ENCODE measurements at regions not wholly inside any gene's neighbourhood (a gene's known extent, or its start where the extent isn't known, plus 50 kb on each side); places are given as distances from the start of the nearest gene placed in this dataset.
"Not testable (repeated sequence)": the region's sequence is repeated elsewhere in the genome, so short reads cannot be mapped to it uniquely, and the experiment has no call there.

DNA sequence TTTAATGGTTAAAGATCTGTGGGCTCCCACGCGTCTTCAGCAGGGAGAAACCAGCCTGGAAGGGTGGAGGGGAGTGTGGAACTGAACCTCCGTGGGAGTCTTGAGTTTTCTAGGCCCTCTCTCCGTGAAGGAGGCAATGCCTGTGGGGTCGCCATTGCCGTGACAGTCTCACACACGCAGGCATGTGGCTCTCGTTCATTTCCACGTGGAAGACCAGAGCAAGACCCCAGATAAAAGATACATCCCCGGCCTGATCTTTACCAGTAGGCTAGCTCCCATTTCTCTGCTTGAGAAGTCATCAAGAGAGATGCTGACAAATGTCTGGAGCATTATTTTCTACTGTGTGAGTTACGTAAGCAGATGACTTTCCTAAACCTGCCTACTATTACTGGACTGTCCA, 491.7 kb upstream of the LMO3 start:
- no peak for DNase-seq (ENCODE audit: low spot score)

DNA sequence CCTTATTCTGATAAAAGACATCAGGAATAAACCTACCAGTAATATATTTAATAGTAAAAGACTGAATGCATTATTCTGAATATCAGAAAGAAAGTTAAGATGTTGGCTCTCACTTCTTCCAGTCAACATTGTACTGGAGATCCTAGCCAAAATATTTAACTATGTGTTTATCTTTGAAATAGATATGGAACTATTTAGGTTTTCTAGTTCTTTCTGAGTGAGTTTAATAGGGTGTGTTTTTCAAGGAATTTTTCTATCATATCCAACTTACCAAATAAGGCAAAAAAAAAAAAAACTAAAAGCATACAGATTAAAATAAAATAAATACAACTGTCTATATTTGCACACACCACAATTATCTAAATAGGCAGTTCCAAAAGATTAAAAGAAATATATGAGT, 478.9 kb upstream of the LMO3 start:
- no peak for DNase-seq (ENCODE audit: low spot score)

DNA sequence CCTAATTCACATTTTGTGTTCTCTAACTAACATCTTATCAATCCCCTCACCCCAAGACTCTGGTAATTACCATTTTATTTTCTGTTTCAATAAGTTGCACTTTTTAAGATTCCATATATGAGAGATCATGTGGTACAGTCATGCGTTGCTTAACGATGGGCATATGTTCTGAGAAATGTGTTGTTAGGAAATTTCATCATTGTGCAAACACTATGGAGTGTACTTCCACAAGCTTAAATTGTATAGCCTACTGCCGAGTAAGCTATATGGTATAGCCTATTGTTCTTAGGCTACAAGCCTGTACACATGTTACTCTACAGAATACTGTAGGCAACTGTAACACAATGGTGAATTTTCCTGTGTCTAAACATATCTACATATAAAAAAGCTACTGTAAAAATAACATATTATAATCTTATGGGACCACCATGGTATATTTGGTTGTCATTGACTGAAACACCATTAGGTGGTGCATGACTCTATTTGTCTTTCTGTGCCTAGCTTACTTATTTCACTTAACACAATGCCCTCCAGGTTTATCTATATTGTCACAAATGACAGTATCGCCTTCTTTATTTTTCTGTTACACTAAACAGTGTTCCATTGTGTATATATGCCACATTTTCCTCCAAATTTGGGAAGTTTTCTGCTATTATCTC, 473.4 kb upstream of the LMO3 start:
- DNase-seq (ENCODE audit: low spot score), result no peak

DNA sequence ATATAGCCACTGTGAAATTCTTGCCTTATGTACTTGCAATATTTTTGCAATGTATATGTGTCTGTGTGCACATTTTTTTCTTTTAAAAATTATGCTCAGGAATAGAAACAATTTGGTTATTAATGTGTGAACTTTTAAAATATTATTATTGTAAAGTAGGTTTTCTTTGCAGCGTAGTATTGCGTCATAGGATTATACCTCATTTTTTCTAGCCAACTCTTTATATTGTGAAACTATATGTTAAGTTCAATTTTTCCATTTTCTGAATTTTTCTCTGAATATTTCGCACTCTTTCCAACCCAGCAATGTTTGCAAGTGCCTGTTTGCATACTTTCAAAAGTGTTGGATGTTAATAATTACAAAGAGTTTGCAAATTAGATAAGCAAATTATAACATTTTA, 471.6 kb upstream of the LMO3 start:
- DNase-seq (ENCODE audit: low spot score), result no peak

DNA sequence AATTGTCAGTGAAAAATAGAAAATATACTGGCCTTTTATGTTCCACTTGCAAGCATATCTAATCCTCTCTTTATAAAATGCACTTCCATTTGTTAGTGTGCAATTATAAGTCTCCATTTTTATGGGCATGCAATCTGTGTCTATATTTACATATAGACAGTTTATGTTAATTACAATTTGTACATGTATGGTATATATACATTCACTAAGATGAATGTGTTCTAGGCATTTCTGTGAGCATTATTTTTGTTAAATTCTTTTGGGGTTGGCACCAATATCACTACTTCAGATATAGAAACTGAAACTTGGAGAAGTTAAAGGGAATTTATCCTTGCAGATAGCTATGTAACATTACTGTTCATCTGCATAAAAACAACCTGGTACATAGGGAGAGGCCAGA, 470.8 kb upstream of the LMO3 start:
- no peak for DNase-seq (ENCODE audit: low spot score)

DNA sequence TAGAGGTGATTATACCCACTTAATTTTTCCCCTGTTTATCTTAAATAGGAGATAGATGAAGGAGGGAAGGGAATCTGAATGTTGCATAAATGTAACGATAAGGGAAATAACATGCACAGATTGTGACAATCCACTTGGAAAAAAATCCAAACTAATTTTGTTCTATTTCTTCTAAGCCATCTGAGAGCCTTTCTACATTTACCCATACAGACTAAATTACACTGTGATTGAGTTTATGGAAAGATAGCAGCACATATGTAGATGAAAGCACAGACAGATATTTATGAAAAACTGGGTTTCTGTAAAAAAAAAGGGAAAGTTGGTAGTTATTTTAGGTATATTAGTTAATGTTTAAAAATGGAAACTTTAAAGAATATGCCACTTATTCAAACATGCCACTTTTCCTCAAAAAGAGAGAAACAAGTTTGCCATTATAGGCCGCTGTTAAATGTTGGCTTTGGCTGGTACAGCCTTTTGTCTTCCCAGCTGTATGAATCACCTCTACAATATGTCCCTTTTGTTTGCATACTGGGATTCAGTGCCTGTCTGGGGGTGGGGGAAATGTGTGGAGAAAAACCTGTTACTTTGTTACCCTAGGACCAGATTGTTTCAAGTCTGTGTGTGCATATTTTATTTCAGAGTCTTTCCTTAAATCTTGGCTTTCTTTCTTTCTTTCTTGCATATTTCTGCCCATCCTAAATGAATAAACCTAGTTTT, 470.2 kb upstream of the LMO3 start:
- peak; percentile 4 for DNase-seq (ENCODE audit: low spot score)

DNA sequence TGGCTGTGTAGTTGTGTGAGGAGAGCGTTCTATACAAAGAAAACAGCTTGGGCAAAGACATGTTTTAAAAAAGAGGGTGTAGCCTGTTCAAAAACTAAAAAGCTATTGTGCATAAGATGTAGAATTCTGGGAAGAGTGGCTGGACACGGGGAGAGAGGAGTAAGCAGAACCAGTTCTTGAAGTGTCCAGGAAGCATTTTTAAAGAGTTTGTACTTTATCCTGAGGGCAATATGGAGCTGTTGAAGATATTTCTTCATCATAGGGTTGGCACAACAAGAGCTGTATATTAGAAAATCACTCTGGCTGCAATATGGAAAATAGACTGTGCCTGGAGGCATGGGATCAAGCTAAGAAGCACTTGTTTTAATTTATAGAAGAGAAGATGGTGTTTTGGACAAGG, 458.9 kb upstream of the LMO3 start:
- no peak for DNase-seq (ENCODE audit: low spot score)

DNA sequence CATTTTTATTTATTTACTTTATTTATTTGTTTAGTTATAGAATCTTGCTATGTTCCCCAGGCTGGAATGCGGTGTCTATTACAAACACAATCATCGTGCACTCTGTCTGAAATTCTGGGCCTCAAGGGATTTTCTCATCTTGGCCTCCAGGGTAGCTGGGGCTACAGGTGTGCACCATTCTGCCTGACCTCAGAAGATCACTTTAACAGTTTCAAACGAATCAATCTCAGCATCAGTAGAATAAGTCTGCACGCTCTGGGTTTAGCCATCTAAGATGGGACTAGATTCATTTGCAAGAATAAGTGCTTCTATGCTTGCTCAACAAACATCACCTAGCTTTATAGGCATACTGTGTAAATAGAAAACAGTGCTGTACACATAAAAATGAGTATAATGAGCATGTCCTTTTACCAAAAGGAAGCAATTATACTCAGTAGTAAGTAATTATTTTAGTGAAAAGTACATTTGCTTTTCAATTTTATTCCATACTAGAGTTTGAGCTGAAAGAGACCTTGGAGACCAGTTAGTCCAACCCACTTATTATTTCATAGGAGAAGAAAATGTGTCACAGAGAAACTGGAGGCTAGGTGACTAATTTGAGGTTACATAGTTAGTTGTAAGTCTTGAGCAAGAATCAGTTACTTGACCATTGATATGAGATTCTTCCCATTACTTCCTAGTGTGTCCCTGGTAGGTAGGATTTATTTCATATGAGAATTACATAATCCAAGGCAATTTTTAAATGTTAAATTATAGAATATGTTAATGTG, 456.5 kb upstream of the LMO3 start:
- peak; percentile 57 for DNase-seq (ENCODE audit: low spot score)

DNA sequence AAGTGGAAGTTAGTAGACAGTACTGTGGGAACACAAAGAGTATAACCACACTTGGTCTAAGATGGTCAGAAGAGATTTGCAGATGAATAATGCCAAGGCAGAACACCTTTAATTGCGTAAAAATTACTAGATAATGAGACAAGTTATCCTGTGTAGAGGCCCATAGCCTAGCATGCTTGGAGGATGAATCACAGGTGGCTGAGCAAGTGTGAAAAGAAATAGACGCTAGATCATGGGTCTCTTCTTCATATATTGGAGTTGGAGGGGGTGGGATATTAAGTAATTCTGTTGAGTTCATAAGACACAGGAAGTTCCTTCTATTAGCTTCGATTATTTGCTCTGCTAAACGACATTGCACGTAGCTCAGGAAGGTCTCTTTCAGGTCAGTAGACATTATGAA, 454.3 kb upstream of the LMO3 start:
- peak; percentile 48 for DNase-seq (ENCODE audit: low spot score)

DNA sequence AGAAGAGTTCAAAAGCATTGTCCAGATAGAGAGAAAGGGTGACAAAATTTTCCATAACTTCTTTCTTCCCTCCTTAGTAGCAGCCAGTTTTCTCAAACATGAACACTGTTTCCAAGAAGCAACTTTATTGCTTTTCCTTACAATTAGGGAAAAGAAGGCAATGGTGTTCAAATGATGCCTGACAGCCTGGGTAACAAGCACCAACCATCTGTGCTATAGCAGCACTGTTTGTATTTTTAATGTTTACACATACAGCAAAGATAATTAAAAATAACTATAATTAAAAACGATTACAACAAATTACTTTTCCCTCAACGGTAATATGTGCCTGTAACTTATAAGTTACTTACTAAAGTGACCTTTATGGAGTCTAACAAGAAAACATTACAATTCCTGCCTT, 450.6 kb upstream of the LMO3 start:
- DNase-seq (ENCODE audit: low spot score), result no peak

DNA sequence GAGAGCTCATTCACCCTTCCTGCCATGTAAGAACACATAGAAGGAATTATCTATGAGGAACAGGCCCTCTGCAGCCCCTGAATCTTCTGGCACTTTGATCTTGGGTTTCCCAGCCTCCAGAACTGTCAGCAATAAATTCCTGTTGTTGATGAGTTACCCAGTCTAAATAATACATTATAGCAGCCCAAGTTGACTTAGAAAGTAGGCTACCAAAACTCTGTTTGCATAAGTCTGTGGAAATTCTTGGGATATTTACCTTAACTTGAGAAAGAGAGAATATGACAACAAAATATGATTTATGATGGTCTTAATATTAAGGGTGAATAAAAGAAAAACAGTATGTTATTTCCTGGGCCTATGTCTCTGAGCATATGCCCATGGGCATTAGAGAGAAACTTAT, 433.0 kb upstream of the LMO3 start:
- no peak for DNase-seq (ENCODE audit: low spot score)

DNA sequence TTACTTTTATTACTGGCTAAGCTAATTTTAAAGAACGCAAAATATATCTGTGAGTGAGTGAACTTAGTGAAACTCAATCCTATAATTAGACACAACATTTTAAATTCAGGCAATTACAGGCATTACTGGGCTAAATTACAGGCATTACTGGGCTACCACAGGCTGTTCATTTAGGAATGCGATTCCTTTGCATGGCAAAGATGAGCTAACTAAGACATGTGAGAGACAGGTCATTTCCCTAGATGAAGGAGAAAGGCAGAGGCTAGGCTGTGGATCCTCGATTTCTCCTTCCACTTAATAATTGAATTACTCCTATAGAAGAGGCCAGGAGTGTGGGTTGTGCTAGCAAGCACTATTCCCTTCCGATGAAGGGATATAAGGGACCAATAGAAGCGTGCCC, 429.4 kb upstream of the LMO3 start:
- DNase-seq (ENCODE audit: low spot score), result no peak

DNA sequence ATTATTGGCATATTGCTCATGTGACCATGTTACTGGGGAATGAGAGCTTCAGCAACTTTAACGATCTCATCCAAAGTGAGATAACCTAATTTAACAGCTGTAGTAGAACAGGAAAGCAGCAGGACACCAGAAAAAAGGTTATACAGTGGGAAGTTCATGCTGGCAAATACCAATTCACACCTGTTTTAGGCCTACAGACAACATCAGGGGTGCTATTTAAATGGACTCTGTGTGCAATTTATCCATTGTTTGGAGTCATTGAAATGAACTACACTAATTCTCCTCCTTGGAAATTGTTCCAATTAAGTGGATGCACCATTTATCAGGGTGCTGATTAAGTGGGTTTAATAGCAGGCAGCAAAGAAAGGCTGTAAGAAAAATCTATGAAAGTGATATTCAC, 424.4 kb upstream of the LMO3 start:
- DNase-seq (ENCODE audit: low spot score), result no peak

DNA sequence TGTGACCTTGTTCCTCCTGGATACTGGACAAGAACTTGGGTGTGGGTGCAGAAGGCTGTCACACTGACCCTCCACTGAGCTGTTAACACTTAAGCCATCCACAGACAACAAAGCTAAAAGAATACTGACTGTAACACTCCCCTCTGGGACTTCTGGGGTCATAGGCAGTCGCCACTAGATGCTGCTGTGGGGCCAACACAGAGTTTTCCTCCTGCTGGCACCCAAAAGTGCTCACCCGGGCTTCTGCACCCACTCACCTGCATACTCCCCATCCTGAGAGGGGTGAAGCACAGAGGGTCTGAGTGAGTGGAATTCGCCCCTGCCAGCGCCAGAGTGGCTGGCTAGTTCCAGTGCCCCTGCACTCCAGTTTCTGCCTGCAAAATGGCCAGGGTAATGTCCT, 422.4 kb upstream of the LMO3 start:
- DNase-seq (ENCODE audit: low spot score), result no peak

DNA sequence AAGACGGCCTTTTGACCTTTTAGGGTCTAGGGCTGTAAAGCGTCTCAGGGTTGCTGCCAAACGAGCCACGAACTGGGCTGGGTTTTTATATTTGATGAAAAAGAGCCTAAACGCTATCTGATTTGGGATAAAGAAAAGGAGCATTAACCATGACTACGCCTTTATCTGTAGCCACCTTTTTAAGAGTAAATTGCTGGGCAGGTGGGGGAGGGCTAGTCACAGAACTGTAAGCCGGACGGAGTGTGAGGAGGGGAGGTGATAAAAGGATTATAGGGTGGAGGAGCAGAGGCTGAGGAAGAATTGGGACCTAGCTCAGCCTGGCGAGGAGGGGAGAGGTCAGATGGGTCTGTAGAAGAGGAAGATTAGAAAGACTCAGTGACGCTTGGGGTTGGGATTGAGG, 419.5 kb upstream of the LMO3 start:
- not testable (repeated sequence) for DNase-seq (ENCODE audit: low spot score)

DNA sequence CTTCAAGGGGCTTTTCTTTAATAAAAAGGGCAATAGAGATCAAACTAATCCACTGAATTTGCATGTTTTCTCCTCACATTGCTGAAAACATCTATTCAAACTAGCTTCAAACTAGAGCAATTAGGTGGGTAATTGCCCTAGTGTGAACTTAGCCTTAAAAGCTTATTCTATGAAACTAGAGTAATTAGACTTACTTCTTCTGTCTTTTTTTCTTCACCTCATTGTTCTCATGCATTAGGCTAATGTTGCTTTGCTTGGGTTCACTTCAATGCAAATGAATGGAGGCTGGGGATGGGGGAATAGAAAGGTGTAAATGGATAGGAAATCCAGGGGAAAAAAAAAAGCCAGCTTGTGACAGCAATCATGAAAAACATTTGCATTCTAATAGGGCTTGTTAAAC, 414.8 kb upstream of the LMO3 start:
- DNase-seq (ENCODE audit: low spot score), result no peak

DNA sequence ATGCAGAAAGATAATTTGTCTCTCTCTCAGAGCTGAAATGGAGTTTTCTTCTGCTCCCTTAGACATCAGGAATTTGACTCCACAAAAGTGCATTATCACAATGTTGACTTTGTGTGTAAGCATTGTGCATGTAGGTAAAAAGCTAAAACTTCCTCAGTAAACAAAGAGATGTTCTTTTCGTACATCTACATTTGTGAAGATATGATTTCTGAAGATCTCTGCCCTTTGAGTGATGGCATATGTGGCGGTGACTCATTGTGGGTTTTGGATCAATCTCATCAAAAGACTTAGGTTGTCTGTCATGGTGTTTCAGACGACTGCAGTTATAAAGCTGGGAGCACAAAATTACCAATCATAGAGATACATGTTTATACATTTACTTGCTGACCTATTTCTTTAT, 411.4 kb upstream of the LMO3 start:
- no peak for DNase-seq (ENCODE audit: low spot score)

DNA sequence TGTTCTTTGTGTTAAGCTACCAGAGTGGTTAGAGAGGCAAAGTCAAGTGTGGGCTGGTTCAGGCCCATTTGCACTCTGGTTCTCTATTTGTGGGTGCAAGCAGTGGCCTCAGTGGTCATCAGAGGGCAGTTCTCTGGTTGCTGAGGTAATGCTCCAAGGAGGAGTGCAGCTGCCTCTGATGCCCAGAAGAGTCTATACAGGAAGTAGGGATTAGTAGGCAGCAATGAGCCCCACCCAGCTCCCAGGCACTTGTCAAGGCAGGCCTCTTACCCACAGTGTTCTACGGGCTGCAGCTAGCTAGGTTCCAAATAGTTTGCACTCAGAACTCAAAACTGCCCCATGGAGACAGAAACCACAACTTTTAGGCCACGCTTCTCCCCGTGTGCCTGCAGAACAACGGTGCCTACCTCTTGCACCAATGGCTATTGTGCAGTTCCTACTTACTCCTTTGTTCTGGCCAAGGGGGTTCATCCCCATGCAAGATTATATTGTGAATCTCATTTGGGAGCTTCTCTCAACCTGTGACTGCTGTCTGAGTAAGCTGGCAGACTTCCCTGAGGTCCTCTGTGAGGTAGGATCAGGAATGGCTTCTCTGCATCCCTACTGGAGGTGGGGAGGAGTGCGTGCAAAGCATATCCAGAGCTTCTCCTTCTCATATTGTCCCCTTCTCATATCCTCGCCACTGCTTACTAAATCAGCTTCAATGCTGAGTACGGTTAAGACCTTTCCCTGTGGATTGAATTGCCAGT, 410.3 kb upstream of the LMO3 start:
- no peak for DNase-seq (ENCODE audit: low spot score)

DNA sequence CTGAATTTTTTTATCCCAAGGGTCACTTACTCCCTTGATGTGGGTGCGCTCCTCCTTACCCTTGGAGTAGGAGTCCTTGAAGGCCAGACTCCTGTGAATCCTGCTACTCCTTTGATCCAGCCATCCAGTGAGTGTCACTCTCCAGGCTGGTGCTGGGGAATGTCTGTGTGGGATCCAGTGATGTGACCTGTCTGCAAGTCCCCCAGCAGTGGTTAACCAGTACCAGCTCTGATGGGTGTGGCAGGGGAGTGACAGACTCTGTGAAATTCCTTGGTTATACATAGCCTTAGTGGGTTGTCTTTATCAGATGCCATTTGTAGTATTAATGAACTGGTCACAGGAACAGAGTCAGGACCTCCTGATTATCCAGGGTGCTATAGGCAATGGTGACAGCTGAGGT, 409.5 kb upstream of the LMO3 start:
- DNase-seq (ENCODE audit: low spot score), result no peak

DNA sequence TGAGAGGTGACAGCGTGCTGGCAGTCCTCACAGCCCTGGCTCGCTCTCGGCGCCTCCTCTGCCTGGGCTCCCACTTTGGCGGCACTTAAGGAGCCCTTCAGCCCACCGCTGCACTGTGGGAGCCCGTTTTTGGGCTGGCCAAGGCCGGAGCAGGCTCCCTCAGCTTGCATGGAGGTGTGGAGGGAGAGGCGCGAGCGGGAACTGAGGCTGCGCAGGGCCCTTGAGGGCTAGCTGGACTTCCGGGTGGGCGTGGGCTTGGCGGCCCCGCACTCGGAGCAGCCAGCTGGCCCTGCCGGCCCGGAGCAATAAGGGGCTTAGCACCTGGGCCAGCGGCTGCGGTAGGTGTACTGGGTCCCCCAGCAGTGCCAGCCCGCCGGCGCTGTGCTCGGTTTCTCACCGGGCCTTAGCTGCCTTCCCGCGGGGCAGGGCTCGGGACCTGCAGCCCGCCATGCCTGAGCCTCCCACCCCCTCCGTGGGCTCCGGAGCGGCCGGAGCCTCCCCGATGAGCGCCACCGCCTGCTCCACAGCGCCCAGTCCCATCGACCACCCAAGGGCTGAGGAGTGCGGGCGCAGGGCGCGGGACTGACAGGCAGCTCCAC, 401.6 kb upstream of the LMO3 start:
- DNase-seq (ENCODE audit: low spot score), result not testable (repeated sequence)

DNA sequence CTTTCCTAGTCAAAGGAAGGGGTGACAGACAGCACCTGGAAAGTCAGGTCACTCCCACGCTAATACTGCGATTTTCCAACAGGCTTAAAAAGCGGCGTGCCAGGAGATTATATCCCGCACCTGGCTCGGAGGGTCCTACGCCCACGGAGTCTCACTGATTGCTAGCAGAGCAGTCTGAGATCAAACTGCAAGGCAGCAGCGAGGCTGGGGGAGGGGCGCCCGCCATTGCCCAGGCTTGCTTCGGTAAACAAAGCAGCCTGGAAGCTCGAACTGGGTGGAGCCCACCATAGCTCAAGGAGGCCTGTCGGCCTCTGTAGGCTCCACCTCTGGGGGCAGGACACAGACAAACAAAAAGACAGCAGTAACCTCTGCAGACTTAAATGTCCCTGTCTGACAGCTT, 392.6 kb upstream of the LMO3 start:
- not testable (repeated sequence) for DNase-seq (ENCODE audit: low spot score)

DNA sequence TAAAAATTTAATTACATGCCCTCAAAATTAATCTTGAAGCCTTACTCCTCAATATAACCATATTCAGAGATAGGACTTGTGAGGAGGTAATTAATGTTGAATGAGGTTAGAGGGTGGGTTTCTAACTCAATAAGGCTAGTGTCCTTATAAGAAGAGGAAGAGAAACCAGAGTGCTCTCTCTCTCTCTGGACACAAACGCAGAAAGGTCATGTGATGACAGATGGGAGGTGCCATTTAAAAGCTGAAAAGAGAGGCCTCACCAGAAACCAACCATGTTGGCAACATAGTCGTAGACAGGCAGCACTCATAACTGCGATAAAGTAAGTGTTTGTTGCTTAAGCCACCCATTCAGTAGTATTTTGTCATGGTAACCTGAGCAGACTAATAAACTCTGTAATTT, 378.5 kb upstream of the LMO3 start:
- no peak for DNase-seq (ENCODE audit: low spot score)
